OCI-LY1 (cell line): ENCODE measurements at regions not wholly inside any gene's neighbourhood (a gene's known extent, or its start where the extent isn't known, plus 50 kb on each side); places are given as distances from the start of the nearest gene placed in this dataset.

Experiments
- H2AFZ ChIP-seq: fragments of 200-600 bp; sonication (generic), shearing (Covaris generic); 2 replicates; pipeline ENCODE4 v1.6.0; 2014; ENCODE audit warnings: antibody characterized with exemption, mild to moderate bottlenecking, low read length
- H3F3A ChIP-seq: fragments of 200-600 bp; sonication (generic), shearing (Covaris generic); 2 replicates; pipeline ENCODE4 v1.6.0; 2014; ENCODE audit warnings: mild to moderate bottlenecking, antibody characterized with exemption, low read length, moderate library complexity; ENCODE audit not compliant: insufficient read depth
- H3K27ac ChIP-seq: fragments of 200-600 bp; sonication (generic); 2 replicates; pipeline ENCODE4 v1.5.1; 2014; ENCODE audit warnings: low read length, mixed run types, mild to moderate bottlenecking, low read depth; ENCODE audit not compliant: poor library complexity, severe bottlenecking
- H3K27me3 ChIP-seq: fragments of 200-600 bp; sonication (generic); 2 replicates; pipeline ENCODE4 v1.6.0; 2014; ENCODE audit warnings: antibody characterized with exemption, mild to moderate bottlenecking, low read length, moderate library complexity; ENCODE audit not compliant: insufficient read depth
- H3K36me3 ChIP-seq: fragments of 200-600 bp; sonication (generic); 2 replicates; pipeline ENCODE4 v1.6.1; 2014; ENCODE audit warnings: mild to moderate bottlenecking, antibody characterized with exemption, low read length, moderate library complexity, mixed read lengths; ENCODE audit not compliant: insufficient read depth
- H3K4me1 ChIP-seq: fragments of 200-600 bp; sonication (generic); 2 replicates; pipeline ENCODE4 v1.5.1; 2014; ENCODE audit warnings: mild to moderate bottlenecking, low read length, moderate library complexity; ENCODE audit not compliant: insufficient read depth, severe bottlenecking
- H3K4me2 ChIP-seq: fragments of 200-600 bp; sonication (generic), shearing (Covaris generic); 2 replicates; pipeline ENCODE4 v1.6.1; 2014; ENCODE audit warnings: low read length
- H3K4me3 ChIP-seq: fragments of 200-600 bp; sonication (generic); 2 replicates; pipeline ENCODE4 v1.5.1; 2014; ENCODE audit warnings: low read length, low read depth, mild to moderate bottlenecking, mixed read lengths; ENCODE audit not compliant: poor library complexity, severe bottlenecking
- H3K79me2 ChIP-seq: fragments of 200-600 bp; shearing (Covaris generic); 2 replicates; pipeline ENCODE4 v1.6.1; 2016; ENCODE audit warnings: mixed run types, low read length, mixed read lengths; ENCODE audit not compliant: insufficient read depth
- H3K9ac ChIP-seq: fragments of 200-600 bp; sonication (generic), shearing (Covaris generic); 2 replicates; pipeline ENCODE4 v1.6.1; 2014; ENCODE audit warnings: mild to moderate bottlenecking, low read length, mixed read lengths
- H3K9me2 ChIP-seq: fragments of 200-600 bp; sonication (generic), shearing (Covaris generic); 2 replicates; pipeline ENCODE4 v1.6.1; 2014; ENCODE audit warnings: low read depth, mild to moderate bottlenecking, low read length, mixed read lengths
- H3K9me3 ChIP-seq: fragments of 200-600 bp; shearing (Covaris generic); 2 replicates; pipeline ENCODE4 v1.6.1; 2014; ENCODE audit warnings: low read length, mixed read lengths
- H4K20me1 ChIP-seq: fragments of 200-600 bp; sonication (generic), shearing (Covaris generic); 2 replicates; pipeline ENCODE4 v1.6.0; 2016; ENCODE audit warnings: mild to moderate bottlenecking, low read length; ENCODE audit not compliant: insufficient read depth
- CTCF ChIP-seq: fragments of 200-600 bp; sonication (generic), shearing (Covaris generic); IDR thresholded peaks from 2 replicates; pipeline ENCODE4 v1.5.1; 2017; ENCODE audit warnings: mild to moderate bottlenecking, antibody characterized with exemption, low read length, moderate library complexity, mixed read lengths
- EZH2 ChIP-seq: fragments of 200-600 bp; sonication (generic), shearing (Covaris generic); IDR thresholded peaks from 2 replicates; pipeline ENCODE4 v1.8.0; 2017; ENCODE audit warnings: borderline replicate concordance, mixed run types, mild to moderate bottlenecking, antibody characterized with exemption, low read length, moderate library complexity, mixed read lengths

GRCh38 chr15:93139436-93139835, 50.4 kb upstream of the RGMA start:
- no peaks in the 10 kb centered on the region for H3K4me1 ChIP-seq
- no peak for TF ChIP-seq EZH2
- TF ChIP-seq CTCF: no peak
- H3K27ac ChIP-seq: no peak overlapping the region
- no peaks in the 10 kb centered on the region for H3K79me2 ChIP-seq
- H3K9me3 ChIP-seq: no peaks in the 10 kb centered on the region
- H3K9me2 ChIP-seq: no peaks in the 10 kb centered on the region
- no peak overlapping the region for H2AFZ ChIP-seq
- H3K9ac ChIP-seq: no peak overlapping the region
- H3K4me2 ChIP-seq: no peak overlapping the region
- H3K4me3 ChIP-seq: no peak overlapping the region
- H3K27me3 ChIP-seq: peaks cover 6% of the 10 kb centered on the region; the same call in 1 of the 2 replicates
- no peaks in the 10 kb centered on the region for H3K36me3 ChIP-seq
- H4K20me1 ChIP-seq: no peaks in the 10 kb centered on the region
- H3F3A ChIP-seq: no peaks in the 10 kb centered on the region

- Histone ChIP-seq H3K27ac (no peak overlapping the region), H3K36me3 (no peaks in the 10 kb centered on the region), H3K9me2 (no peaks in the 10 kb centered on the region), H2AFZ (no peak overlapping the region), H3K4me1 (no peaks in the 10 kb centered on the region), H3K27me3 (peaks cover 6% of the 10 kb centered on the region; the same call in 1 of the 2 replicates), H4K20me1 (no peaks in the 10 kb centered on the region), H3K9ac (no peak overlapping the region), H3K4me3 (no peak overlapping the region), H3K9me3 (no peaks in the 10 kb centered on the region), H3K4me2 (no peak overlapping the region), H3F3A (no peaks in the 10 kb centered on the region), H3K79me2 (no peaks in the 10 kb centered on the region)
- TF ChIP-seq CTCF: no peak
- no peak for TF ChIP-seq EZH2
These were observed 49.8 kb upstream of the RGMA start for GRCh38 chr15:93138681-93139250.
